ENCODE measurements at regions not wholly inside any gene's neighbourhood (a gene's known extent, or its start where the extent isn't known, plus 50 kb on each side); places are given as distances from the start of the nearest gene placed in this dataset.

DNA sequence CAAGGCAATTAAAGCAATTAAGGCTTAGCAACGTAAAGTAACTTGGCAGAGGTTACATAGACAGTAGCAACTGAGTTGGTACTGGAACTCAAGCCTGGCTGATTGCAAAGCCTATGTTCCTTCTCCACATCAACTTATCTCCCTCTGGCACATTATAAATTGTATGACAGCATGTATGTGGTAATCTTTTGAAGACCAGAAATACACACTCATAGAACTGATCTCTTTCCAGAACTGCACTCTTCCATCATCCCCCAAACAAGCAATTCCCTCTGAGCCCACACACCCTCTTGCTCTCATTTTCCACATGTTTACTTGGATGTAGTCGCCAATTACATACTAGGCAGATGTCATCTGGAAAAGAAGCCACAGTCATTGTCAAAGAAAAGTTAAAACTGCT is 502.2 kb downstream of the PLPP3 start:
- Histone ChIP-seq H2AK5ac (ENCODE audit: low read depth, low read length) (no peak overlapping the region), H2BK120ac (ENCODE audit: low read depth, low read length) (no peak overlapping the region), H3K4ac (ENCODE audit: low read length) (no peak overlapping the region), H2BK15ac (ENCODE audit: low read length) (no peak overlapping the region), H3K9me3 (replicated peaks in 1 of 2; ENCODE audit: control insufficient read depth in 2 of 2, insufficient read depth in 1 of 2, low read depth in 1 of 2, low read length in 2 of 2) (peaks cover 0 to 3% of the 10 kb centered on the region in 2 donors), H4K8ac (ENCODE audit: low read depth, low read length) (no peak overlapping the region), H3K23ac (ENCODE audit: low read depth, low read length, poor library complexity) (no peak overlapping the region), H2BK5ac (ENCODE audit: low read length) (no peak overlapping the region), H3K4me3 (ENCODE audit: low read length in 2 of 2) (no peak overlapping the region), H3K27me3 (ENCODE audit: control insufficient read depth in 3 of 3, insufficient read depth in 3 of 3, low read depth in 1 of 3, low read length in 3 of 3) (no peaks in the 10 kb centered on the region), H3K4me2 (ENCODE audit: insufficient read depth, low read length, poor library complexity, severe bottlenecking) (no peak overlapping the region), H3K36me3 (replicated peaks in 1 of 2; ENCODE audit: control insufficient read depth in 2 of 2, insufficient read depth in 2 of 2, low read length in 2 of 2) (no peaks in the 10 kb centered on the region), H3K9ac (ENCODE audit: low read depth, low read length, poor library complexity) (no peak overlapping the region), H3K79me1 (ENCODE audit: low read depth, low read length) (no peaks in the 10 kb centered on the region), H3K27ac (replicated peaks; ENCODE audit: low read length) (no peak overlapping the region), H2AFZ (ENCODE audit: low read length) (no peak overlapping the region), H2BK12ac (ENCODE audit: low read length) (no peak overlapping the region), H3K18ac (ENCODE audit: low read length) (no peak overlapping the region), H4K91ac (ENCODE audit: low read depth, low read length, poor library complexity) (no peak overlapping the region), H3K4me1 (ENCODE audit: control insufficient read depth in 2 of 2, insufficient read depth in 1 of 2, low read depth in 1 of 2, low read length in 2 of 2) (no peaks in the 10 kb centered on the region), H3K14ac (ENCODE audit: low read length) (no peak overlapping the region)
- no peak for DNase-seq (ENCODE audit: low spot score)
- no CpG with 5 or more reads among the region's 2 CpGs for WGBS, 2 donors (ENCODE audit: extremely low coverage in 2 of 2, insufficient read length in 2 of 2, insufficient replicate concordance in 1 of 2)

DNA sequence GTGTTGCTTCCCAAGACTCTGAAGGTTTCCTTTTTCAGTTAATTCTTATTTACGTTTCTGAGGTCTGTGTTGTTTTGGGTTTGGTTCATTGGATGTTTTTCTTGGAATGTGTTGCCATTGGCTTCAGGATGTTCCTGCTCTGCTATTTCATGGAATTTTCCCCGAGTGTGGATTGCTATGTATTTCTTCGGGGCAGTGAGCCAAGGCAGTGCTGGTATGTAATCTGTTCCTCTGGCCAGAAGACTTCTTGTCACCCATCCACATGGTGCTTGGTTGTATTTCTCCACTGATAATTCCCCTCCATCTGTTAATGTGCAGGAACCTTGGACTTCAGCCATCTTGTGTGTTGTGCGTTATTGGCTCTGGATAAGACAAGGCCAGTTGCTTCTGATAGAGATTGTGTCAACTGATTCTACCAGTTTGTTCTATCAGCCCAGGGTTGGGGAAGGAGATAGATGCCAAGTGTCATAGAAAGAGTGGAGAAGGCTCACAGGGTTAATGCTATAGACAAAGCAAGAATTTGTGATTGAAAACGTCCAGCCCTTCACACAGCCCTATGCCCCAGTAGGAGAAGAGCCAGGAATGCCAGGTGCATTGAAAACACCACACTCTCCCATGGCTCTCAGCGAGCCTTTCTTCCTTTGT is 505.2 kb downstream of the PLPP3 start:
- no peak overlapping the region for H3K9ac ChIP-seq (ENCODE audit: low read depth, low read length, poor library complexity)
- H2BK120ac ChIP-seq (ENCODE audit: low read depth, low read length), result no peak overlapping the region
- H2BK12ac ChIP-seq (ENCODE audit: low read length), result no peak overlapping the region
- H3K27ac ChIP-seq (replicated peaks; ENCODE audit: low read length), result no peak overlapping the region
- H3K4me3 ChIP-seq (ENCODE audit: low read length in 2 of 2), result no peak overlapping the region
- no peak overlapping the region for H2BK15ac ChIP-seq (ENCODE audit: low read length)
- DNase-seq (ENCODE audit: low spot score), result no peak
- H2AK5ac ChIP-seq (ENCODE audit: low read depth, low read length), result no peak overlapping the region
- H3K4me1 ChIP-seq (ENCODE audit: control insufficient read depth in 2 of 2, insufficient read depth in 1 of 2, low read depth in 1 of 2, low read length in 2 of 2), result no peaks in the 10 kb centered on the region
- no CpG with 5 or more reads among the region's 6 CpGs for WGBS, 2 donors (ENCODE audit: extremely low coverage in 2 of 2, insufficient read length in 2 of 2, insufficient replicate concordance in 1 of 2)
- H3K4ac ChIP-seq (ENCODE audit: low read length), result no peak overlapping the region
- no peak overlapping the region for H4K91ac ChIP-seq (ENCODE audit: low read depth, low read length, poor library complexity)
- H2AFZ ChIP-seq (ENCODE audit: low read length), result no peak overlapping the region
- H3K23ac ChIP-seq (ENCODE audit: low read depth, low read length, poor library complexity), result no peak overlapping the region
- H3K27me3 ChIP-seq (ENCODE audit: control insufficient read depth in 3 of 3, insufficient read depth in 3 of 3, low read depth in 1 of 3, low read length in 3 of 3), result no peaks in the 10 kb centered on the region
- no peak overlapping the region for H3K4me2 ChIP-seq (ENCODE audit: insufficient read depth, low read length, poor library complexity, severe bottlenecking)
- H3K14ac ChIP-seq (ENCODE audit: low read length), result no peak overlapping the region
- H3K9me3 ChIP-seq (replicated peaks in 1 of 2; ENCODE audit: control insufficient read depth in 2 of 2, insufficient read depth in 1 of 2, low read depth in 1 of 2, low read length in 2 of 2), result no peaks in the 10 kb centered on the region
- H2BK5ac ChIP-seq (ENCODE audit: low read length), result no peak overlapping the region
- H3K79me1 ChIP-seq (ENCODE audit: low read depth, low read length), result no peaks in the 10 kb centered on the region
- H3K18ac ChIP-seq (ENCODE audit: low read length), result no peak overlapping the region
- H3K36me3 ChIP-seq (replicated peaks in 1 of 2; ENCODE audit: control insufficient read depth in 2 of 2, insufficient read depth in 2 of 2, low read length in 2 of 2), result no peaks in the 10 kb centered on the region
- H4K8ac ChIP-seq (ENCODE audit: low read depth, low read length), result no peak overlapping the region

- Histone ChIP-seq H2AK5ac (ENCODE audit: low read depth, low read length) (no peak overlapping the region), H2BK120ac (ENCODE audit: low read depth, low read length) (no peak overlapping the region), H2BK5ac (ENCODE audit: low read length) (no peak overlapping the region), H3K4me1 (ENCODE audit: control insufficient read depth in 2 of 2, insufficient read depth in 1 of 2, low read depth in 1 of 2, low read length in 2 of 2) (no peaks in the 10 kb centered on the region), H3K27me3 (ENCODE audit: control insufficient read depth in 3 of 3, insufficient read depth in 3 of 3, low read depth in 1 of 3, low read length in 3 of 3) (no peaks in the 10 kb centered on the region), H3K27ac (replicated peaks; ENCODE audit: low read length) (no peak overlapping the region), H3K23ac (ENCODE audit: low read depth, low read length, poor library complexity) (no peak overlapping the region), H3K18ac (ENCODE audit: low read length) (no peak overlapping the region), H4K91ac (ENCODE audit: low read depth, low read length, poor library complexity) (no peak overlapping the region), H3K36me3 (replicated peaks in 1 of 2; ENCODE audit: control insufficient read depth in 2 of 2, insufficient read depth in 2 of 2, low read length in 2 of 2) (no peaks in the 10 kb centered on the region), H3K9me3 (replicated peaks in 1 of 2; ENCODE audit: control insufficient read depth in 2 of 2, insufficient read depth in 1 of 2, low read depth in 1 of 2, low read length in 2 of 2) (no peaks in the 10 kb centered on the region), H3K14ac (ENCODE audit: low read length) (no peak overlapping the region), H3K4ac (ENCODE audit: low read length) (no peak overlapping the region), H2BK15ac (ENCODE audit: low read length) (no peak overlapping the region), H4K8ac (ENCODE audit: low read depth, low read length) (no peak overlapping the region), H2BK12ac (ENCODE audit: low read length) (no peak overlapping the region), H3K4me2 (ENCODE audit: insufficient read depth, low read length, poor library complexity, severe bottlenecking) (no peak overlapping the region), H3K79me1 (ENCODE audit: low read depth, low read length) (no peaks in the 10 kb centered on the region), H2AFZ (ENCODE audit: low read length) (no peak overlapping the region), H3K9ac (ENCODE audit: low read depth, low read length, poor library complexity) (no peak overlapping the region), H3K4me3 (ENCODE audit: low read length in 2 of 2) (no peak overlapping the region)
- DNase-seq (ENCODE audit: low spot score), result no peak
- WGBS, 2 donors (ENCODE audit: extremely low coverage in 2 of 2, insufficient read length in 2 of 2, insufficient replicate concordance in 1 of 2), result no CpG with 5 or more reads among the region's 2 CpGs
Observed at GRCh38 chr1:56073614-56074006, 505.8 kb downstream of the PLPP3 start.

DNA sequence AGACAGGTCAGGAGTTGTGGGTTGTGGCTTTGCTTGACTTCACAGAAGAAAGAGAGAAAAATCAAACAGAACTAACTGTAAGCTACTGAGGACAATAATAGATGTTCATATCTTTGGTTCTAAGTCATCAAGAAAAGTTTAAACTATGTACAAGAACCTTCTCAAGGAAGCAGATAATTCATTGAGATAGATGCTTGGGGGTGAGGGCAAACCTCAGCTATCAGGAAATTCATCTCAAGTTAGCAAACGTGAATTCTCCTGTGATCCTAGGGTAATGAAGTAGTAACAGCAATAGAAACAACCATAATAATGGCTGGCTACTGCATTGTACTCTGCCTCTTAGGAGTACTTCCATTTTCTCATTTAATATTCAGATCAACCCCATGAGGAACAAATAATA is 506.2 kb downstream of the PLPP3 start:
- Histone ChIP-seq H2BK5ac (ENCODE audit: low read length) (no peak overlapping the region), H3K4me2 (ENCODE audit: insufficient read depth, low read length, poor library complexity, severe bottlenecking) (no peak overlapping the region), H3K9ac (ENCODE audit: low read depth, low read length, poor library complexity) (no peak overlapping the region), H3K36me3 (replicated peaks in 1 of 2; ENCODE audit: control insufficient read depth in 2 of 2, insufficient read depth in 2 of 2, low read length in 2 of 2) (no peaks in the 10 kb centered on the region), H3K18ac (ENCODE audit: low read length) (no peak overlapping the region), H2AK5ac (ENCODE audit: low read depth, low read length) (no peak overlapping the region), H3K79me1 (ENCODE audit: low read depth, low read length) (no peaks in the 10 kb centered on the region), H3K4me1 (ENCODE audit: control insufficient read depth in 2 of 2, insufficient read depth in 1 of 2, low read depth in 1 of 2, low read length in 2 of 2) (no peaks in the 10 kb centered on the region), H3K4ac (ENCODE audit: low read length) (no peak overlapping the region), H2AFZ (ENCODE audit: low read length) (no peak overlapping the region), H3K4me3 (ENCODE audit: low read length in 2 of 2) (no peak overlapping the region), H3K23ac (ENCODE audit: low read depth, low read length, poor library complexity) (no peak overlapping the region), H3K14ac (ENCODE audit: low read length) (no peak overlapping the region), H3K27ac (replicated peaks; ENCODE audit: low read length) (no peak overlapping the region), H2BK15ac (ENCODE audit: low read length) (no peak overlapping the region), H4K91ac (ENCODE audit: low read depth, low read length, poor library complexity) (no peak overlapping the region), H4K8ac (ENCODE audit: low read depth, low read length) (no peak overlapping the region), H2BK12ac (ENCODE audit: low read length) (no peak overlapping the region), H3K9me3 (replicated peaks in 1 of 2; ENCODE audit: control insufficient read depth in 2 of 2, insufficient read depth in 1 of 2, low read depth in 1 of 2, low read length in 2 of 2) (no peaks in the 10 kb centered on the region), H2BK120ac (ENCODE audit: low read depth, low read length) (no peak overlapping the region), H3K27me3 (ENCODE audit: control insufficient read depth in 3 of 3, insufficient read depth in 3 of 3, low read depth in 1 of 3, low read length in 3 of 3) (no peaks in the 10 kb centered on the region)
- DNase-seq (ENCODE audit: low spot score), result no peak
- WGBS, 2 donors (ENCODE audit: extremely low coverage in 2 of 2, insufficient read length in 2 of 2, insufficient replicate concordance in 1 of 2), result no CpG with 5 or more reads among the region's 1 CpG

Measured in neuronal stem cell (in vitro differentiated cells).